GM19351 (cell line): ENCODE measurements at regions not wholly inside any gene's neighbourhood (a gene's known extent, or its start where the extent isn't known, plus 50 kb on each side); places are given as distances from the start of the nearest gene placed in this dataset.
"Not testable (repeated sequence)": the region's sequence is repeated elsewhere in the genome, so short reads cannot be mapped to it uniquely, and the experiment has no call there.

Experiments
- ATAC-seq: cut with Tn5 transposase; IDR thresholded peaks from one replicate; pipeline ENCODE4 v1.9.1; 2021; ENCODE audit warnings: mild to moderate bottlenecking, moderate library complexity; ENCODE audit not compliant: unreplicated experiment

DNA sequence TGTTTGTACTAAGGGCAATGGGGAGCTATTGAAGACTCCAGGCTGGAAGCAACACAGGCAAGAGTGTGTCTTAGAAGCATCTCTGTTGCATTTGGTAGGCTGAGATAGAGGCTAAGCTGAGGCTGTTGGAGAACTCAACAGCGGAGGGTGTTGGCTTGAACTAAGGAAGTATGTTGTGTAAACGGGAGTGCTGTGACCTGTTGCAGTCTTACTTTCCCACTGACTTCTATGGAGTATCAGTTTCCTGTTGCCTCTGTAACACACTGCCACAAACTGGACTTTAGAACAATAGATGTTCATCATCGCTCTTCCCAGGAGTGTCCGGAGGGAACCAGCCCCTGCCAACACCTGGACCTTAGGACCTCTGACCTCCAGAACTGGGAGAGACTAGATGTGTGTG, 181.8 kb downstream of the NPIPB11 start:
- not testable (repeated sequence) for ATAC-seq

- ATAC-seq = not testable (repeated sequence)
Measured at GRCh38 chr16:29222615-29223014, 183.9 kb downstream of the NPIPB11 start.

- not testable (repeated sequence) for ATAC-seq
Measured at GRCh38 chr16:29222008-29222407, 184.5 kb downstream of the NPIPB11 start.

DNA sequence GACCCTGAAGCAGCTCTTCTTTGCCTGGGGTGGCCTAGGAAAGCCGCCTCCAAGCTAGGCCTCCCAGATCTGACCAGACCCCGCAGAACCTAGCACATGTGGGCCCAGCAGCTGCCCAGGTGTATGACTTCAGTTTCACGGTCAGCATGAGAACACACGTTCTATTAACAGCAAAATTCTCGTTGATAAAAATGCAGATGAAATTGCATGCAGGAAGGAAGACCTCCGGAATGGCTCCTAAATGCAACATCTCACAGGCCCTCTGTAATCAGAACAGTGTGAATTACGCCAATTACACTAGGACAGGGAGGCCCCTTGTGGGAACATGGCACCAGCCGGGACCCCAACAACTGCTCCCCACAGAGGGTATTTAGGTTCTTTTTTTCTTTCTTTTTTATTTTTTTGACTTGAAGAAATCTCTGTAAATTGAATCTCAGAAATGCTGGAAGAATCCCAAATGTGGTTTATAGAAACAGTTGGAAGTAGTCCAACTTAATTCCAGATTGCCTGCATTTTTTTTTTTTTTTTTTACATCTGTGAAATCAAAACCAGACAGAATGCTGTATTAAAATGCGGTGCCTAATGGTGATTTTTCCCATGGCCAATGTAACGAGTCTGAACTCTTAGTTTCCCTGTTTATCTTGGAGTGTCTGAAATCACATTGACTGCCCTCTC, 185.1 kb downstream of the NPIPB11 start:
- ATAC-seq = not testable (repeated sequence)

- not testable (repeated sequence) for ATAC-seq
Measured at GRCh38 chr16:29220647-29221191, 185.8 kb downstream of the NPIPB11 start.

DNA sequence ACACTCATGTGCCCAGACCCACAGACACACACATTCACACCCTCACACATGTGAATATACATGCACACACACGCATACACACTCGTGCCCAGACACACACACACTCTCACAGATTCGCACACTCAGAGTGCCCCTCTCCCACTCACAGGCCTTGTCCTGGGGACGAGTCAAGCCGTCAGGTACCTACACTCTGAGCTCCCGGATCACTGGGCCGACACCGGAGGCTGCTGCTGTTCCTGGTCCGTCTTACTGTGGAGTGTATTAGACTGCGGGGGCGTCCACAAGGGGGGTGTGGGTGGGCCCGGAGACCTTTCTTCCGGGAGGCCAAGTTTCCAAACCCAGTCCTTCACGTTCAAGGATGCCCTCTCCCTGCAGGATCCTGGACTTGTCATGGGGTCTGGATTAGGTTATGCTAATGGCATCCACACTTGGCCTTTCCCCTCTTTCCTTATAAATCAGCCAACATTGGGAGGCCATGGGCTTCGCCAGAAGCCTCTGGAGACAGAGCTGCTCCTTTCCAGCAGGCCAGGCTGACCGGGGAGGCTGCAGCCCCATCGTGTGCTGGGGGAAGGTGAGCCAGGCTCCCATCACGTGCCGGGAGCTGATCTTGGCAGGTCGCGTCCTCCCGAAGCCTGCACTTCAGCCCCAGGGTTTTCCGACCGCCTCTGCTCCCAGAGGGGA, 186.4 kb downstream of the NPIPB11 start:
- ATAC-seq = not testable (repeated sequence)

- ATAC-seq = not testable (repeated sequence)
Measured at GRCh38 chr16:29219562-29219961, 186.9 kb downstream of the NPIPB11 start.

DNA sequence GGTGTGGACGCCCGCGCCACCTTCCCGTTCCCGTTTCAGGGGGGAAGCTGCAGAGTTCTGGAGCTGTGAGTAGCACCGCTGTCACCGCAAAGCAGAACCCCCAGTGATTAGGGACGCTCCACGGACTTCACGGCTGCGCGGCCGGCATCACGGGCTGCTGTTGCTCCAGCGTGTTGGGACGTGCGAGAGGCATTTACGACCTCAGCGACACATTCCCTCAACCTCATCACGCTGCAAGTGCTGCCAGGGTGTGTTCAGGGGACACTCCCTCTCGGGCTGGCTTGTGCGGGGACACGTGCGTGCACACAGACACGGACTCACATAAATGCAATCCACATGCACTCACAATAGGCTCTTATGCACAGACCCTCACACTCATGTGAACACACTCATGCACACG, 187.9 kb downstream of the NPIPB11 start:
- not testable (repeated sequence) for ATAC-seq

- ATAC-seq = not testable (repeated sequence)
Measured at GRCh38 chr16:29218171-29218570, 188.3 kb downstream of the NPIPB11 start.

GRCh38 chr16:29217752-29218126, 188.8 kb downstream of the NPIPB11 start:
- ATAC-seq = not testable (repeated sequence)

DNA sequence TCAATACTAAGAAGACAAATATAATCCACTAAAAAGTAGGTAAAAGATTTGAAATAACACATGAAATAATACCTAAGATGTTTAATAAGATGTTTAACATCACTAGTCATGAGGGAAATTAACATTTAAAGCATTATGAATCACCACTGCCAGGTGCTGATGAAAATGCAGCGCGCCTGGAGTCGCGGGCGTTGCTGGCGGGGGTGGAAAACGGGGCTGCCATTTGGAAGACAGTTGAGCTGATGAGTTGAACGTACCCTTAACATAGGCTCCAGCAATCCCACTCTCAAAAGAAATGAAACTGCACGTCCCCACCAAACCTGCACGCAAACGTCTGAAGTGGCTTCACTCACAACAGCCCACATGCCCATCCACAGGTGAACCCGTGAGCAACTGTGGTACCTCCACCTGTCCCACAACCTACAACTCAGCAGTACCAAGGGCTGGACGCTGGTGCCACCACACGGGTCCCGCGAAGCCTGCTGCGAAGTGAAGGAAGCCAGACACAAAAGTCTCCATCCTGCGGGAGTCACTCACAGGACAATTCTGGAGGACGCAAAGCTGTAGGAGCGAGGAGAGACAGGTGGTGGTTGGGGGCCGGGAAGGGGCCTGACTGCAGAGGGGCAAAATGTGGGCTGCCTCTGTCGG, 189.3 kb downstream of the NPIPB11 start:
- not testable (repeated sequence) for ATAC-seq

DNA sequence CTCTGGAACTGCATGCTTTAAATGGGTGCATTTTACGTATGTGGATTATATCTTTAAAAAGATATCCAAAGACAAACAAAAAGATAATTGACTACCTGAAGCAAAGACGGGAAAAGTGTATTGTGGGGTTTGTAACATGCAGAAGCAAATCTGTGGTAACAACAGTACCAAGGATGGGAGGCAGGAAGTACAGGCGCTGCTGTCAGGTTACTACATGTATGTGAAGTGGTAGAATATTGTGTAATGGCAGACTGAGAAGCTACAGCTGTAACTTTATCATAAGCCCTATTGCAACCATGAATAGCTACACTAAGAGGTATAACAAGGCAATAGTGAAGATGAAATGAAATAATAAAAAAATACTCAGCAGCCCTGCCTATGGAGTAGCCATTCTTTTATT, 192.7 kb downstream of the NPIPB11 start:
- ATAC-seq = not testable (repeated sequence)

DNA sequence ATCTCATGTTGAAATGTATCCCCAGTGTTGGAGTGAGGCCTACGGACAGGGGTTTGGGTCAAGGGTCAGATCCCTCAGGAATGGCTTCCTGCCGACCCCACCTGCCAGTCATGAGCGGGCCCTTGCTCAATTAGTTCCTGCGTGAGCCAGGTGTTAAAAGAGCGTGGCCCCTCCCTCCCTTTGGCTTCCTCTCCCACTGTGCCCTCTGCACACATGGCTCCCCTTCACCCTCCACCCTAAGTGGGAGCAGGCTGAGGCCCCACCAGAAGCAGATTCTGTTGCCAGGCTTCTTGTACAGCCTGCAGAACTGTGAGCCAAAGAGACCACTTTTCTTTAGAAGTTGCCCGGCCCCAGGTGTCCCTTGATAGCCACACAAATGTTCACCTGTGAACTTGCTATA, 193.3 kb downstream of the NPIPB11 start:
- not testable (repeated sequence) for ATAC-seq

- ATAC-seq = not testable (repeated sequence)
Measured at GRCh38 chr16:29212084-29213027, 194.2 kb downstream of the NPIPB11 start.

- ATAC-seq = not testable (repeated sequence)
Measured at GRCh38 chr16:29211456-29211855, 195.1 kb downstream of the NPIPB11 start.

GRCh38 chr16:29210299-29211150, 196.0 kb downstream of the NPIPB11 start:
- not testable (repeated sequence) for ATAC-seq

GRCh38 chr16:29206120-29206519, 200.4 kb downstream of the NPIPB11 start:
- ATAC-seq = not testable (repeated sequence)

DNA sequence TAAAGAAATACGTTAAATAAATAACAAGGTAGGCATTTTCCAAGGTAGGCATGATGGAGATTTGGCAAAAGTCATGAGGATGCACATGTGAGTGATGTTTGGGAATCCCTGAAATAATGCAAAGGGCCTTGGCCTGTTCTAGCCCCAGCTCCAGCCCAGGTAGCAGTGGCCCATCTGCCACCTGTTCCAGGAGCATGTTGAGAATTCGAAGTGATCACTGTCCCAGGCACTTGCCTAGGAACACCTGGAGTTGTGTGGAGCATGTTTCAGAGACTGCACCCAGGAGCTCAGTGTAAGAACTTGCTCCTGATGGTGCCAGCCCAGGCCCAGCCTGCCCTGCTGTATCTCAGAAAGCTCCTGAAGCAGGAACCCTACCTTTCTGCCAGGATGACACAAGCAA, 201.4 kb downstream of the NPIPB11 start:
- ATAC-seq = not testable (repeated sequence)

DNA sequence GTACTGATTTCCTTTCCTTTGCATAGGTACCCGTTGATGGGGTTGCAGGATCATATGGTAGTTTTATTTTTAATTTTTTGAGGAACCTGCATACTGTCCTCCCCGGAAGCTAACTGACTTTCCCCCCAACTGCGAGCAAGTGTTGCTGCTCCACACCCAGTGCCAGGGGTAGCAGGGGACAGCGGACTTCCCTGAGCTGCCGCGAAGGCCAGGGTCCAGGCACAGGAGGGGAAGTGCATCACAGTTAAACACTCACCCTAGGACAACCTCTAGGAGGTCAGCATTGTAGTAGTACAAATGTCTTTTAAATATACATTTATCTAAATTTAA, 201.7 kb downstream of the NPIPB11 start:
- ATAC-seq = no peak
